ENCODE measurements at regions not wholly inside any gene's neighbourhood (a gene's known extent, or its start where the extent isn't known, plus 50 kb on each side); places are given as distances from the start of the nearest gene placed in this dataset.
"Not testable (repeated sequence)": the region's sequence is repeated elsewhere in the genome, so short reads cannot be mapped to it uniquely, and the experiment has no call there.

GRCh38 chr2:224217233-224217961, 178.3 kb upstream of the SERPINE2 start:
- no peaks in the 10 kb centered on the region for H4K20me1 ChIP-seq (replicated peaks; ENCODE audit: insufficient read depth)
- Mint-ChIP-seq H3K4me3 (no peak overlapping the region), H3K27ac (no peak overlapping the region), H3K4me1 (peaks cover 25% of the 10 kb centered on the region), H3K36me3 (ENCODE audit: low read depth) (no peaks in the 10 kb centered on the region), H3K27me3 (ENCODE audit: insufficient read depth, low read depth, poor library complexity) (peaks cover 3% of the 10 kb centered on the region), H3K9me3 (no peaks in the 10 kb centered on the region)
- ATAC-seq (no peak), DNase-seq (ENCODE audit: low spot score) (no peak)
- no peaks in the 10 kb centered on the region for H3F3A ChIP-seq (replicated peaks; ENCODE audit: low read depth)
- no peak overlapping the region for H3K4me3 ChIP-seq
- H3K79me2 ChIP-seq (replicated peaks; ENCODE audit: insufficient read depth), result no peaks in the 10 kb centered on the region
- H3K9me2 ChIP-seq (ENCODE audit: insufficient read depth), result peaks cover 17% of the 10 kb centered on the region
- no peaks in the 10 kb centered on the region for H3K27me3 ChIP-seq (ENCODE audit: insufficient read depth)
- no peak overlapping the region for H3K4me2 ChIP-seq
- TF ChIP-seq ZNF462 (CRISPR knock-in tag; IDR thresholded peaks at IDR 0.05), result no peak
- TF ChIP-seq EZH2 (IDR thresholded peaks at IDR 0.05; ENCODE audit: low read depth, unreplicated experiment), result no peak
- no peak for TF ChIP-seq REST (IDR thresholded peaks at IDR 0.05; ENCODE audit: unreplicated experiment)
- no peak for TF ChIP-seq CREB1 (CRISPR knock-in tag; IDR thresholded peaks at IDR 0.05; ENCODE audit: low read depth)
- no peak for TF ChIP-seq ZNF114 (CRISPR knock-in tag; IDR thresholded peaks at IDR 0.05)
- no peak for TF ChIP-seq CTCF (conservative IDR thresholded peaks at IDR 0.05; ENCODE audit: low read depth in 2 of 2)
- H3K36me3 ChIP-seq (ENCODE audit: insufficient read depth), result no peaks in the 10 kb centered on the region
- H2AFZ ChIP-seq, result peak overlapping the region; percentile 87
- no peak overlapping the region for H3K27ac ChIP-seq (ENCODE audit: low read depth)
- H3K4me1 ChIP-seq (ENCODE audit: insufficient read depth), result peaks cover 8% of the 10 kb centered on the region

- not testable (repeated sequence) for H3F3A ChIP-seq (replicated peaks; ENCODE audit: low read depth); H3K27ac Mint-ChIP-seq; DNase-seq (ENCODE audit: low spot score); H3K9me3 Mint-ChIP-seq; H3K4me3 ChIP-seq; H3K27ac ChIP-seq (ENCODE audit: low read depth); H3K36me3 Mint-ChIP-seq (ENCODE audit: low read depth); H3K79me2 ChIP-seq (replicated peaks; ENCODE audit: insufficient read depth); ATAC-seq; H3K4me2 ChIP-seq; H3K27me3 Mint-ChIP-seq (ENCODE audit: insufficient read depth, low read depth, poor library complexity); H3K4me1 ChIP-seq (ENCODE audit: insufficient read depth); H2AFZ ChIP-seq; H3K36me3 ChIP-seq (ENCODE audit: insufficient read depth); H3K27me3 ChIP-seq (ENCODE audit: insufficient read depth); H4K20me1 ChIP-seq (replicated peaks; ENCODE audit: insufficient read depth); H3K4me3 Mint-ChIP-seq
- H3K9me2 ChIP-seq (ENCODE audit: insufficient read depth), result peaks cover 16% of the 10 kb centered on the region
- peaks cover 13% of the 10 kb centered on the region for H3K4me1 Mint-ChIP-seq
Observed at GRCh38 chr2:224215611-224216010, 176.5 kb upstream of the SERPINE2 start.
